Choroid plexus epithelial cell (primary cell): ENCODE measurements at regions not wholly inside any gene's neighbourhood (a gene's known extent, or its start where the extent isn't known, plus 50 kb on each side); places are given as distances from the start of the nearest gene placed in this dataset.
"Not testable (repeated sequence)": the region's sequence is repeated elsewhere in the genome, so short reads cannot be mapped to it uniquely, and the experiment has no call there.

Experiments used
- DNase-seq: peaks from one replicate; pipeline ENCODE4 v3.0.0-alpha.2; 2010; ENCODE audit warnings: low read depth
- H3K4me3 ChIP-seq: 2 replicates; pipeline ENCODE4 v1.5.1; 2011; ENCODE audit warnings: low read depth, mild to moderate bottlenecking, control low read depth, low read length, moderate library complexity
- CTCF ChIP-seq: conservative IDR thresholded peaks from 2 replicates; pipeline ENCODE4 v1.5.1; 2011; ENCODE audit warnings: low read depth, mild to moderate bottlenecking, control low read depth, inconsistent platforms, low read length, moderate library complexity

- peak; percentile 31 for DNase-seq
- no peak for TF ChIP-seq CTCF
- no peak overlapping the region for H3K4me3 ChIP-seq
Observed at GRCh38 chr6:10146715-10147451, 268.0 kb downstream of the TFAP2A start.

- TF ChIP-seq CTCF: no peak
- DNase-seq: no peak
- no peak overlapping the region for H3K4me3 ChIP-seq
Observed at GRCh38 chr6:10144772-10145171, 270.1 kb downstream of the TFAP2A start.

- TF ChIP-seq CTCF: no peak
- peak; percentile 6 for DNase-seq
Observed at GRCh38 chr6:10141746-10142443, 273.0 kb downstream of the TFAP2A start.

GRCh38 chr6:10140824-10141223, 274.1 kb downstream of the TFAP2A start:
- no peak overlapping the region for H3K4me3 ChIP-seq
- no peak for TF ChIP-seq CTCF
- peak; percentile 2 for DNase-seq

More at GRCh38 chr6:10141746-10142443, 273.0 kb downstream of the TFAP2A start:
- no peak overlapping the region for H3K4me3 ChIP-seq

GRCh38 chr6:10140136-10140535, 274.7 kb downstream of the TFAP2A start:
- DNase-seq: no peak
- H3K4me3 ChIP-seq: no peak overlapping the region
- TF ChIP-seq CTCF: no peak

- peak; percentile 2 for DNase-seq
- no peak for TF ChIP-seq CTCF
- no peak overlapping the region for H3K4me3 ChIP-seq
Observed at GRCh38 chr6:10138917-10139316, 276.0 kb downstream of the TFAP2A start.

GRCh38 chr6:10136636-10137035, 278.2 kb downstream of the TFAP2A start:
- no peak for TF ChIP-seq CTCF
- H3K4me3 ChIP-seq: no peak overlapping the region
- no peak for DNase-seq

GRCh38 chr6:10134185-10134584, 280.7 kb downstream of the TFAP2A start:
- not testable (repeated sequence) for H3K4me3 ChIP-seq, DNase-seq
